ENCODE measurements at regions not wholly inside any gene's neighbourhood (a gene's known extent, or its start where the extent isn't known, plus 50 kb on each side); places are given as distances from the start of the nearest gene placed in this dataset.

DNA sequence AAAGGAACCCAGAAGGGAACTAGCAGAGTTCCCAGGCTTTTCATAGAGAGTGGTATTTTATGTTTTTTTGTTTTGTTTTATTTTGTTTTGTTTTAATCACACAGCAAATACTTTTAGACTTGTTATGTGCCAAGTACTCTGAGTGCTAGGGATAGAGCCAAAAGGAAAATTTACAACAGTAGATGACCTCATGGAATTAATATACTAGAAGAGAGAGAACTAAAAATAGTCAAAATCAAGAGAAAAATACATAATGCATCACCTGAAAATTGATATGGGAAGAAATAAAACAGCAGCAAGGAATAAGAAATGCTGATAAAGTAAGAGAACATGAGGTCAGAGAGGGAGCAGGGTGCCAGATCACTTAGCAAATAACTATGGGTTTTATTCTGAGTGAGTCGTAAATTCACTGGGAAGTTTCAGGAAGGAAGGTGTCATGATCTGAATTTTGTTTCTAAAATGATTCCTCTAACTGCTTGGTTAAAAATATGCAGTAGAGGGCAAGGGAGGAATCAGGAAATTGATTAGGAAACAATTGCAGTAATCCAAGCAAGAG, 351.0 kb downstream of the ANKRD7 start:
- Histone ChIP-seq H3K27ac (peak overlapping the region in 1 of 4 donors; percentile 38), H3K4me1 (peaks cover 22% of the 10 kb centered on the region in 2 donors), H3K27me3 (no peaks in the 10 kb centered on the region), H3K9me3 (no peaks in the 10 kb centered on the region), H3K36me3 (no peaks in the 10 kb centered on the region), H3K4me3 (peak overlapping the region in 1 of 4 donors; percentile 2)
- TF ChIP-seq, protein P1, sequence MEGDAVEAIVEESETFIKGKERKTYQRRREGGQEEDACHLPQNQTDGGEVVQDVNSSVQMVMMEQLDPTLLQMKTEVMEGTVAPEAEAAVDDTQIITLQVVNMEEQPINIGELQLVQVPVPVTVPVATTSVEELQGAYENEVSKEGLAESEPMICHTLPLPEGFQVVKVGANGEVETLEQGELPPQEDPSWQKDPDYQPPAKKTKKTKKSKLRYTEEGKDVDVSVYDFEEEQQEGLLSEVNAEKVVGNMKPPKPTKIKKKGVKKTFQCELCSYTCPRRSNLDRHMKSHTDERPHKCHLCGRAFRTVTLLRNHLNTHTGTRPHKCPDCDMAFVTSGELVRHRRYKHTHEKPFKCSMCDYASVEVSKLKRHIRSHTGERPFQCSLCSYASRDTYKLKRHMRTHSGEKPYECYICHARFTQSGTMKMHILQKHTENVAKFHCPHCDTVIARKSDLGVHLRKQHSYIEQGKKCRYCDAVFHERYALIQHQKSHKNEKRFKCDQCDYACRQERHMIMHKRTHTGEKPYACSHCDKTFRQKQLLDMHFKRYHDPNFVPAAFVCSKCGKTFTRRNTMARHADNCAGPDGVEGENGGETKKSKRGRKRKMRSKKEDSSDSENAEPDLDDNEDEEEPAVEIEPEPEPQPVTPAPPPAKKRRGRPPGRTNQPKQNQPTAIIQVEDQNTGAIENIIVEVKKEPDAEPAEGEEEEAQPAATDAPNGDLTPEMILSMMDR (IDR thresholded peaks at IDR 0.05 in 4 of 5, conservative IDR thresholded peaks at IDR 0.05 in 1 of 5): no peak
- TF ChIP-seq POLR2A (IDR thresholded peaks at IDR 0.05): no peak
- ATAC-seq: peak in 1 of 2 donors; percentile 36
- in situ Hi-C loops (cut with MboI; ENCODE audit: low sequenced_read_pairs in 4 of 4) (no loop called here), intact Hi-C loops (cut with DNase I; ENCODE audit: low total_unique reads) (no loop called here)
- DNase-seq: no peak

DNA sequence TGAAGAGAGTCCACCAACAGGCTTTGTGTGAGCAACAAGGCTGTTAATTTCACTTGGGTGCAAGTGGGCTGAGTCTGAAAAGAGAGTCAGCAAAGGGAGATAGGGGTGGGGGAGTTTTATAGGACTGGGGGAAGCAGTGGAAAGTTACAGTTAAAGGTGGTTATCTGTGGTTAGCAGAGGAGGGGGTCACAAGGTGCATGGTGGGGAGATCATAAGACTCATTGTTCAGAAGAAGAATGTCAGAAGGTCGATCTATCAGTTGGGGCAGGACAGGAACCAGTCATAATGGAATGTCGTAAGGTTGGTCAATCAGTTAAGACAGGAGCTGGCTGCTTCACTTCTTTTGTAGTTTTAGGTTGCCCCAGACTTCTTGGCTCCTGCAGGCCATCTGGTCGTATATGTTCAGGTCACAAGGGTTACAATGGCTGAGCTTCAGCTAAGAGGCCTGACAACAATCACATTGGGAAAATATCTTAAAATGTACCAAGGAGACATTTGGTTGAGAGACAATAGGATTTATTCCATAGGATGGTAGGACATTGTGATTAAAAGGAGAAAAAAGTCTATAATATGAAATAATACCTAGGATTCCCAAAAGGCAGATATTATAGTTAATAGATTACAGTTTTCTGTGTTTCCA, 356.4 kb downstream of the ANKRD7 start:
- no peaks in the 10 kb centered on the region for H3K36me3 ChIP-seq
- H3K4me1 ChIP-seq: peaks cover 2 to 3% of the 10 kb centered on the region in 2 donors
- H3K27ac ChIP-seq: no peak overlapping the region
- DNase-seq: no peak
- no peak for ATAC-seq
- in situ Hi-C loops (cut with MboI; ENCODE audit: low sequenced_read_pairs in 4 of 4): no loop called here
- no peaks in the 10 kb centered on the region for H3K9me3 ChIP-seq
- TF ChIP-seq, protein P1 (IDR thresholded peaks at IDR 0.05 in 4 of 5, conservative IDR thresholded peaks at IDR 0.05 in 1 of 5): no peak
- no peak for TF ChIP-seq POLR2A (IDR thresholded peaks at IDR 0.05)
- H3K4me3 ChIP-seq: no peak overlapping the region
- intact Hi-C loops (cut with DNase I; ENCODE audit: low total_unique reads): no loop called here
- H3K27me3 ChIP-seq: no peaks in the 10 kb centered on the region

DNA sequence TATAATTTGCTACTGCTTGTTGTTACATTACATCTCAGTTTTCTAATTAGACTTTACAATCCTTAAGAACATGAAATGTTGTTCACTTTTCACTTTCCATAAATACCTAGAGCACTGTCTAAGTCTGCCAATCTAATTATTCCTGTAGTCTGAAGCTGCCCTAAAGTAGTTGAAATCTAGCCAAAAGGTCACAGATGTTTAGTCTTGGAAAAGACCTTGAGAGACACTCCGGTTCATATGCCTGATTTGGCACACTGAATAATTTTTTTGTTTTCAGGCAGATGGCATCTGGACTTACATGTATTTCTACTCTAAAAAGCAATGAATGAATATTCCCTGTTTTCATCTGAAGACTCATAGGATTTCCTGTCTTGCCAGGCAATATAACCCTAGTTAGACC, 359.1 kb downstream of the ANKRD7 start:
- Histone ChIP-seq H3K4me3 (no peak overlapping the region), H3K27me3 (no peaks in the 10 kb centered on the region), H3K27ac (no peak overlapping the region), H3K4me1 (peaks cover 0 to 3% of the 10 kb centered on the region in 2 donors), H3K9me3 (no peaks in the 10 kb centered on the region), H3K36me3 (no peaks in the 10 kb centered on the region)
- no peak for DNase-seq
- intact Hi-C loops (cut with DNase I; ENCODE audit: low total_unique reads) (no loop called here), in situ Hi-C loops (cut with MboI; ENCODE audit: low sequenced_read_pairs in 4 of 4) (no loop called here)
- ATAC-seq: no peak
- TF ChIP-seq, protein P1 (IDR thresholded peaks at IDR 0.05 in 4 of 5, conservative IDR thresholded peaks at IDR 0.05 in 1 of 5): no peak
- no peak for TF ChIP-seq POLR2A (IDR thresholded peaks at IDR 0.05)

DNA sequence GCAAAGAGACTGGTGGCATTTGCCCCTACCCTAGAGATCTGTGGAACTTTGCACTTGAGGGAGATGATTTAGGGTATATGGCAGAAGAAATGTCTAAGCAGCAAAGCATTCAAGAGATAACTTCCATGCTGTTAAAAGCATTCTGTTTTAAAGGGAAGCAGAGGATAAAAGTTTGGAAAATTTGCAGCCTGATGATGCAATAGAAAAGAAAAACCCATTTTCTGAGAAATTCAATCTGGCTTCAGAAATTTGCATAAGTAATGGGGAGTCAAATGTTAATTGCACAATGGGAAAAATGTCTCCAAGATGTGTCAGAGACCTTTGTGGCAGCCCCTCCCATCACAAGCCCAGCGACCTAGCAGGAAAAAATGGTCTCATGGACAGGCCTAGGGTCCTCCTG, 361.7 kb downstream of the ANKRD7 start:
- peaks cover 0 to 3% of the 10 kb centered on the region in 2 donors for H3K4me1 ChIP-seq
- TF ChIP-seq, protein P1 (IDR thresholded peaks at IDR 0.05 in 4 of 5, conservative IDR thresholded peaks at IDR 0.05 in 1 of 5): no peak
- TF ChIP-seq POLR2A (IDR thresholded peaks at IDR 0.05): no peak

More for the DNA sequence above, 361.7 kb downstream of the ANKRD7 start:
- intact Hi-C loops (cut with DNase I; ENCODE audit: low total_unique reads) (no loop called here), in situ Hi-C loops (cut with MboI; ENCODE audit: low sequenced_read_pairs in 4 of 4) (no loop called here)
- no peaks in the 10 kb centered on the region for H3K36me3 ChIP-seq
- H3K4me3 ChIP-seq: no peak overlapping the region
- ATAC-seq: no peak
- no peaks in the 10 kb centered on the region for H3K9me3 ChIP-seq
- no peak overlapping the region for H3K27ac ChIP-seq
- no peaks in the 10 kb centered on the region for H3K27me3 ChIP-seq
- DNase-seq: no peak

Data from gastrocnemius medialis (tissue), 4 donors.